Activated CD8-positive, alpha-beta T cell treated with anti-CD3 and anti-CD28 coated beads for 36 hours (primary cell): ENCODE measurements at regions not wholly inside any gene's neighbourhood (a gene's known extent, or its start where the extent isn't known, plus 50 kb on each side); places are given as distances from the start of the nearest gene placed in this dataset.

Experiments used
- ATAC-seq: fragments of 200-7000 bp; cut with Tn5 transposase; one replicate; pipeline ENCODE4 v1.10.0; 2021; ENCODE audit warnings: mild to moderate bottlenecking, moderate library complexity
- CTCF ChIA-PET: fragments of 350-600 bp; sonication (Branson Sonifier 250); formaldehyde crosslinking; loops from one replicate; lab custom pipeline; 2021; ENCODE audit warnings: antibody characterized with exemption; lab: Charles Lee
- POLR2A ChIA-PET: fragments of 350-600 bp; sonication (Branson Sonifier 250); formaldehyde crosslinking; loops from one replicate; lab custom pipeline; 2021; ENCODE audit warnings: antibody characterized with exemption; lab: Charles Lee
- DNase-seq: peaks from one replicate; pipeline ENCODE4 v3.0.0-alpha.2; 2020
- H3K27ac Mint-ChIP-seq: one replicate; pipeline ENCODE4 v1.8.0; 2021; ENCODE audit warnings: mild to moderate bottlenecking, mixed read lengths
- H3K27me3 Mint-ChIP-seq: one replicate; pipeline ENCODE4 v1.8.0; 2021; ENCODE audit warnings: mixed read lengths
- H3K36me3 Mint-ChIP-seq: one replicate; pipeline ENCODE4 v1.8.0; 2021; ENCODE audit warnings: low read depth, mixed read lengths
- H3K4me1 Mint-ChIP-seq: one replicate; pipeline ENCODE4 v1.8.0; 2021; ENCODE audit warnings: low read depth, mixed read lengths
- H3K4me3 Mint-ChIP-seq: one replicate; pipeline ENCODE4 v1.8.0; 2021; ENCODE audit warnings: mild to moderate bottlenecking, moderate library complexity, mixed read lengths
- H3K9me3 Mint-ChIP-seq: one replicate; pipeline ENCODE4 v1.8.0; 2021; ENCODE audit warnings: mixed read lengths
- intact Hi-C: fragments of 100-400 bp; cut with micrococcal nuclease; formaldehyde crosslinking; loops from one replicate; pipeline ENCODE4 v1.10.0; 2022
- TF ChIP-seq, protein P1 (sequence below): fragments of 200-600 bp; IDR thresholded peaks from one replicate; pipeline ENCODE4 v1.8.0; 2022; ENCODE audit warnings: antibody characterized with exemption, mild to moderate bottlenecking

- Mint-ChIP-seq H3K36me3 (no peaks in the 10 kb centered on the region), H3K9me3 (no peaks in the 10 kb centered on the region), H3K4me3 (no peak overlapping the region), H3K27me3 (peaks cover 10% of the 10 kb centered on the region), H3K4me1 (no peaks in the 10 kb centered on the region), H3K27ac (no peak overlapping the region)
- DNase-seq, result no peak
- CTCF ChIA-PET, result no interaction called here
- TF ChIP-seq, protein P1, sequence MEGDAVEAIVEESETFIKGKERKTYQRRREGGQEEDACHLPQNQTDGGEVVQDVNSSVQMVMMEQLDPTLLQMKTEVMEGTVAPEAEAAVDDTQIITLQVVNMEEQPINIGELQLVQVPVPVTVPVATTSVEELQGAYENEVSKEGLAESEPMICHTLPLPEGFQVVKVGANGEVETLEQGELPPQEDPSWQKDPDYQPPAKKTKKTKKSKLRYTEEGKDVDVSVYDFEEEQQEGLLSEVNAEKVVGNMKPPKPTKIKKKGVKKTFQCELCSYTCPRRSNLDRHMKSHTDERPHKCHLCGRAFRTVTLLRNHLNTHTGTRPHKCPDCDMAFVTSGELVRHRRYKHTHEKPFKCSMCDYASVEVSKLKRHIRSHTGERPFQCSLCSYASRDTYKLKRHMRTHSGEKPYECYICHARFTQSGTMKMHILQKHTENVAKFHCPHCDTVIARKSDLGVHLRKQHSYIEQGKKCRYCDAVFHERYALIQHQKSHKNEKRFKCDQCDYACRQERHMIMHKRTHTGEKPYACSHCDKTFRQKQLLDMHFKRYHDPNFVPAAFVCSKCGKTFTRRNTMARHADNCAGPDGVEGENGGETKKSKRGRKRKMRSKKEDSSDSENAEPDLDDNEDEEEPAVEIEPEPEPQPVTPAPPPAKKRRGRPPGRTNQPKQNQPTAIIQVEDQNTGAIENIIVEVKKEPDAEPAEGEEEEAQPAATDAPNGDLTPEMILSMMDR, result no peak
- intact Hi-C loops, result no loop called here
- ATAC-seq, result no peak
- POLR2A ChIA-PET, result interaction anchor here (1.0 kb wide), 1 partner anchor 13 kb away, joined by 3 read pairs; no protein-coding TSS in a partner anchor
These were observed 138.9 kb downstream of the FOXD2 start for GRCh38 chr1:47576758-47577115.

DNA sequence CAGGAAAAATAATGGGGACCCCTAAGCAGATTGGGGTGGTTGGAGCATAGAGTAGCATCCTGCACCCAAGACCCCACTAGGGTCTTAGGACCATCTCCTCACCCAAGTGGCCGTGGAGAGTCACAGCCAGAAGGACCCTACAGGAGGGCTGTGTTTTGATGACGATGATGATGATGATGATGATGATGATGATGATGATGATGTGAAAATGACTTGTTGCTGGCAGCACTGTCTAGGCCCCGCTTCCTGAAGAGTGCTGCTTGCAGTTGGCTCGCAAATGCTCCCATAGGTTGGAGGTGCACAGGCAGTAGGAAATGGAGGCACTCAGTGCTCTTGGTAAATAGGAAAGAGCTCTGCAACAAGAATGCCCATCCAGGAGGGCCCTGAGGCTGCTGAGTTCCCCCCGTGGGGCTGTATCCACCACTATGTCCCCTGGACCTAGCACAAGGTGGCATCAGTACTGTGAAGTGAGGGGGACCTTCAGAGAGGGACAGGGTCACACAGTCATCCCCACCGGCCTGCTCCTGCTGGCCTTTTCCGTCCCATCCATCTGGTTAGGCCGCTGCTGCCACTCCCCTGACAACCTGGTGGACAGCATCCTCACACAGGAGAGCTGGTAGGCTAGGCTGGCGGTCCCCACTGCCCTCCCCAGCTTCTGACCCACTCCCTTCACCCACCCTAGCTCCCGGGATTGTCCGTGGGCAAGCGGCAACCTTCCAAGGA lies 139.6 kb downstream of the FOXD2 start:
- CTCF ChIA-PET, result no interaction called here
- intact Hi-C loops, result no loop called here

GRCh38 chr1:47578026-47578720 lies 140.3 kb downstream of the FOXD2 start:
- Mint-ChIP-seq H3K4me3 (no peak overlapping the region), H3K27me3 (peaks cover 8% of the 10 kb centered on the region), H3K27ac (no peak overlapping the region), H3K9me3 (no peaks in the 10 kb centered on the region), H3K36me3 (no peaks in the 10 kb centered on the region), H3K4me1 (no peaks in the 10 kb centered on the region)
- DNase-seq (no peak), ATAC-seq (no peak)
- ChIA-PET POLR2A (no interaction called here), CTCF (no interaction called here)
- intact Hi-C loops, result no loop called here
- TF ChIP-seq, protein P1, result no peak

More for the DNA sequence above, 139.6 kb downstream of the FOXD2 start:
- no peaks in the 10 kb centered on the region for H3K36me3 Mint-ChIP-seq
- no peak overlapping the region for H3K4me3 Mint-ChIP-seq
- TF ChIP-seq, protein P1, result no peak
- H3K4me1 Mint-ChIP-seq, result no peaks in the 10 kb centered on the region
- ATAC-seq, result no peak
- no peak for DNase-seq
- H3K9me3 Mint-ChIP-seq, result no peaks in the 10 kb centered on the region
- POLR2A ChIA-PET, result interaction anchor here (1.0 kb wide), 1 partner anchor 13 kb away, joined by 3 read pairs; no protein-coding TSS in a partner anchor
- no peak overlapping the region for H3K27ac Mint-ChIP-seq
- peaks cover 8% of the 10 kb centered on the region for H3K27me3 Mint-ChIP-seq

DNA sequence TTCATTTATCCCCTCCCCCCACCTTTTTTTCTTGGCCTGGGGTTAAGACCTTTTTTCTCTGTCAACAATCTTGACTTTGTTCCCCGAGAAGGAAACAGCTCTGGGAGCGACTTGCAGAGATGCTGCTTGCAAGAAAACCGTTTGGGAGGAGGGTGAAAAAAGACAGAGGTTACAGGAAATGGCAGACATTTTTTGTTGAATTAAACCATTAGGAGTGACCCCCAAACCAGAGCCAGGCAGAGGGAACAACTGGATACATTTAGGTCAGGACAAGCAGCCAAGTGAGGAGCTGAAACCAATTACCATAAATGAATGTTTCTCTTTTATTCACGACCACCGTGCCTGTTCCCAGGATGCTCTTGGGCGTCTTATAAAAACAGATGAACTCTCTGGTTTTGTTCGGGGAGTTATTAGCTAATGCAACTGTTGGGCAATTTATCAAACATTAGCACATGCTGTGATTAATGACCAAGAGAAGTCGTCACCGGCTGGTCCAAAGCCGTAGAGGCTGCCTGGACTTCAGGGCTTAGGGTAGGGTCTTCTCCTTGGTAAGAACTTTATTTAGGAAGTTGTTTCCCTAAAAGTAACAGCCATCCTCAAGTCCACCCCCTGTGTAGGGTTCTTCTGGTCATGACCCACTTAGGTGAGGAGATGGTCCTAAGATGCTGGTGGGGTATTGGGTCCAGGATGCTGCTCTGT lies 141.0 kb downstream of the FOXD2 start:
- H3K4me1 Mint-ChIP-seq, result peaks cover 2% of the 10 kb centered on the region
- H3K4me3 Mint-ChIP-seq, result no peak overlapping the region
- ATAC-seq (no peak), DNase-seq (no peak)
- ChIA-PET CTCF (interaction anchor here (0.8 to 2.2 kb wide), 2 partner anchors 18 to 141 kb away, joined by 3 to 6 read pairs; partner anchors contain the start of gene FOXD2), POLR2A (no interaction called here)
- TF ChIP-seq, protein P1, result no peak
- intact Hi-C loops, result no loop called here
- H3K36me3 Mint-ChIP-seq, result no peaks in the 10 kb centered on the region
- no peaks in the 10 kb centered on the region for H3K9me3 Mint-ChIP-seq
- no peak overlapping the region for H3K27ac Mint-ChIP-seq
- peaks cover 8% of the 10 kb centered on the region for H3K27me3 Mint-ChIP-seq
